GM18873 (cell line): ENCODE measurements at regions not wholly inside any gene's neighbourhood (a gene's known extent, or its start where the extent isn't known, plus 50 kb on each side); places are given as distances from the start of the nearest gene placed in this dataset.

Experiments used
- ATAC-seq: cut with Tn5 transposase; IDR thresholded peaks from one replicate; pipeline ENCODE4 v1.9.1; 2021; ENCODE audit warnings: mild to moderate bottlenecking, moderate library complexity, moderate number of reproducible peaks; ENCODE audit not compliant: unreplicated experiment, low FRiP score

DNA sequence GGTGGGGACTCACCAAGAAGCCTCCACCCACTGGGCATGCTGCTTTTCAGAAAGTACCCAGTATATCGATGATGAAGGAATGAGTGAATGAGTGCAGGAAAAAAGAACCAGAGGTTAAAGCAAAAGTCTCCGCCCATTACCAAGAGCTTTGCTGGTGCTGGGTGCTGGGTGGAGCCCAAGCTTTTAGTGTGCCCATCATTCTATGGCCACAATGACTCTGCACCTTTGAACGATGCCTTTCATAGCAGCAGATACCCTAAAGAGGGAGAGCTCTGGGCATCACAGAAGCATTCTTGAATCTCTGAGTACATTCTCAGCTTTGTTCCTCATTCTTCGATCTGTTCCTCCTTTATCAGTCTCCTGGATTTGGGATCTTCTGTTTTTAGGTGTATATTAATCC lies 450.7 kb upstream of the CCL2 start:
- ATAC-seq = no peak

DNA sequence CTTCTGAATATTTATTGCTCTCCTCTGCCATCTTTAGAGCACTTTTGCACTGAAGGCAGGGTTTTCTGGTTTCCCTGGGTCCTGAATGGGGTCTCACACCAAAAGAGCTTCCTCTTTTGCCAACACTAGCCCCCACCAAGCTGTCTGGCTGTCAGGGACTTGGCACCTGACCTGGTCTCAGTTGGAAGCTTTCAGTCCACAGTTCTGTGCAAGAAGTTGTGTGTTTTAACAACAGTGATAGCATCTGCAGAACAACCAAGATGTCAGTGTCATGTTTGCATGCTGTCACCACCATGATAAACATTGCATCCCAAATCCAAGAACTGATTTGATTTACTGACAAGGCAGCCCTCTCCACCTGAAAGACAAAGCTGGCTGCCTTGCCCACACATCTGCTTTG lies 448.5 kb upstream of the CCL2 start:
- no peak for ATAC-seq

GRCh38 chr17:33809748-33810147 lies 445.3 kb upstream of the CCL2 start:
- ATAC-seq = no peak

DNA sequence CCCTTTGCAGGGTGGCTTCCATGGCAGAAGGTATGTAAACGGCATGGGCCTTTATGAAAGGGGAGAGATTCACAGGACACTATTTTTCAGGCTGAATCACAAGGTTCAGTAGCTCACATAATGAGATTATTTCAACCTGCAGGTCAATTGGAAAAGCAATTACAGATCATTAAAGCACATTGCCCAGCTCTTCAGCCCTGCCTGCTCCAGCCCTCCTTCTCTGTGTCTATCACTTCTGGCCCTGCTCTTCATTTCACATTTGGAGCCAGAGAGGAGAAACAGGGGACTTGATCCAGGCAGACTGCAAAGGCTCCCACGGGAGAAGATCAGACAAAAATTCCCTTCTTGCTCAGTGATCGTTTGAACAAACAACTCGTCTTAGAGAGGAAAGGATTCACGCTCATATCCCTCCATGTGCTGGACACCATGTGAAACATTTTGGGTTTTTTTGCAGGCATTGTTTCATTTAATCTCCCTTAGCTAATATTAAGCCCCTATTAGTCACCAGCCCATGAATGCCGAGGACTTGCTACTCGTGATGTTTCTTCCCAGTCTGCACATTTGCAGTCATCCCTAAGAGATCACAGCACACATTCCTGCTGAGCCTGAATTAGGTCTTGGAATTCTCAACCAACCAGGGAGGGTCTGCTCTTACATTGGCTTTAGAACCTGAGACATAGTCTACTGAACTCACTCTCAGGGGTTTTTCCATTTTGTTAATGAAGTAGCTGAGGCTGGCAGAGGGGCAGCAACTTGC lies 443.9 kb upstream of the CCL2 start:
- no peak for ATAC-seq

GRCh38 chr17:33811984-33812577 lies 443.0 kb upstream of the CCL2 start:
- no peak for ATAC-seq

DNA sequence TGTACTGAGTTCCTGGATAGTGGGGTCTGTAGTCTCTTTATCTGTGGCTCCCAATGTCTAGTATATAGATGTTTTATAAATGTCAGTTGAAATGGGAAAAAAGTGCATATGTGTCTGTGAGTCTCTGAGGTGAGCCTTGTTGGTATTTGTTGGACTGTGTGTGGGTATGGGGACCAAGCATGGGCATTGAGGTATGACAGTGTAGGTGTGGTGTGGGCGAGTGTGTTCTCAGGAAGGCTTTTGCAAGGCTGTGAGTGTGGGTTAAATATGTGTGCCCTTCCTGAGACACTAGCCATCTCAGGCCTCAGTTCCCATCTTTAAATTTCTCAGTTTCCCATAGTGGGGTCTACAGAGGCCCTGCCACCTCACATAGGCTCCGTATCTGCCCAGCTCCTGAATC lies 440.2 kb upstream of the CCL2 start:
- ATAC-seq = no peak

DNA sequence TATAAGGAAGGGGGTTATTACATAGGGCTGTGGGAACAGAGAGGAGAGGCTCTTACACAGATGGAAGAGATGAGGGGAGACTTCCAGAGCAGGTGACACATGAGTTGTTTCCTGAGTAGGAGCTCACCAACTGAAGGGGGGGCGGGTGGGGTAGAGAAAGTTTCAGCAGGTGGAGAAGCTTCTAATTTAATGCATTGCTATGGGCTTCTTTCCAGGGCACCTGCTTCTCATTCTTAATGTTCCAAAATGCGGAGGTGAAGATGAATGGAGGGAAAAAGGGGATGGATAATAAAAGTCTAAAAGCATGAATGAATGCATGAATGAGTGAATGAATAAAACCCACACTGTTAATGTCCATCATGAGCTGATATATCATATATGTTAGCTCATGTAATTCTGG lies 439.0 kb upstream of the CCL2 start:
- no peak for ATAC-seq

- no peak for ATAC-seq
Observed at GRCh38 chr17:33816842-33817617, 438.1 kb upstream of the CCL2 start.

DNA sequence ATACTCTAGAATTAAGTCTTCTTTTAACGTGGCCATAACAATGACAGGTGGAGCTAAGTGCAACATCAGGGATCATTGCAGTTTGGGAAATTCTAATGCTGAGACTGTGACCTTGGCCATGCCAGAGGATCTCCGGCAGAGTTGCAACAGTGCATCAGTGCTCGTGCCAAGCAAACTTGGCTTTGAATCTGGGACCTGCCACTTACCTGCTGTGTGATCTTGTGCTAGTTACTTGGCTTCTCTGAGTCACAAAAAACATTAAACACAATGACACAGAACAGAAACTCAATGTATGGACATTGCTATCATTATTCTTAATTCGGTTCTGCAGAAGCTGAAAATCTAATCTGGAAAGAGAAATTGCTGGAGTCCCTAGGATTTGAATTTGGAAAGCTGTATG lies 435.5 kb upstream of the CCL2 start:
- no peak for ATAC-seq

GRCh38 chr17:33832262-33832661 lies 422.8 kb upstream of the CCL2 start:
- ATAC-seq = no peak

DNA sequence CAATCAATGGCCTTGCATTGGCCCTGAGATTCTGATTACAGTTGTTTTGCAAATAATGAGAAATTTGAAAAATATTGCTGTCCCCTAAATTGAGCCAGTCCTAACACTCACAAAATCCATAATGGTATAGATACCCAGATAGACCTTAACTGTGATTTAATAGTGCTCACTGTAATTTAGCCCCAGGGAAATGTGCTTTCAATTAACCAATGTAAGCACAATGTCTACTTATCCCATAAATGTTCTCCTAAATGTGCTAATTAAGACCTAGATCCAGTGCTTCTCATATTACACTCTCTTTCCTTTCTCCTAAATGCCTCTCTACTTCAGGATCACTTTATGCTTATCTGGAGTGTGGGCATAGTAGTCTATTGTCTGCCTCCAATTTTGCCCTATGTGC lies 417.8 kb upstream of the CCL2 start:
- no peak for ATAC-seq

- ATAC-seq = no peak
Observed at GRCh38 chr17:33838281-33838680, 416.8 kb upstream of the CCL2 start.

DNA sequence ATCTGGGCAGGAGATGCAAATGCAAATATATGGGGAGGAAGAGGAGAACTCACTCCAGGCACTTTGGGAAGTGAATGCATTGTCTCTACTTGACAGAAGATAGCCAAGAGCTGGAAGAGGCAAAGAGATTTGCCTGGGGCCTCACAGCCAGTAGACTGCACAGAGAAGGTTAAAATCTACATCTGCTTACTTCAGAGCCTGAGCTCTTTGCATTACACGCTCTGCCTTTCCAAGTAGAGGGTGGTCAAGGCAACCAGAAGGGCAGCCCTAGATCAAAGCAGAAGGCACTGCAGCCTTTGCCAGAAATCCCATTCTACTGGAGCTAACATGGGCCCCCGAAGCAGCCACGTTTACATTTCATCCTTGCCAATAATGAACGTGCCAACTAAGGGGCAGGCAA lies 407.2 kb upstream of the CCL2 start:
- ATAC-seq = no peak

- no peak for ATAC-seq
Observed at GRCh38 chr17:33848433-33848832, 406.7 kb upstream of the CCL2 start.

DNA sequence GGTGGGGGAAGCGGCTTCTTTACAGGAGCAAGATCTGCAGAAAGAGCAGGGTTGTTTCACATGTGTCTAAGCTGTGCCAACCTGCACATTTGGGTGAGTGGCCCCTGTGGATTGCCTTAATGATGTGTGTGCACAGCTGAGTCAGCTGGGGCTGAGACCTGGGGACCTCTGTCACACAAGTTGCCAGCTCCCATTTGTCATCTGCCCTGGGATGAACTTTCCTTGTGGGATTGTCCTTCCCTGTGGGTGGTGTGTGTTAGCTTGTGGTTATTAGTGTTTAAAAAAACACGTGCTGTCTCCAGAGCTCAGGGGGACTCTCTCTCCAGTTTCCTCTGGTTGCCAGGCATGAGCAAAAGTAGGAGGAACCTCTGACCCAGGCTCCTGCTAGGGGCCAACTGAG lies 400.5 kb upstream of the CCL2 start:
- ATAC-seq = no peak

DNA sequence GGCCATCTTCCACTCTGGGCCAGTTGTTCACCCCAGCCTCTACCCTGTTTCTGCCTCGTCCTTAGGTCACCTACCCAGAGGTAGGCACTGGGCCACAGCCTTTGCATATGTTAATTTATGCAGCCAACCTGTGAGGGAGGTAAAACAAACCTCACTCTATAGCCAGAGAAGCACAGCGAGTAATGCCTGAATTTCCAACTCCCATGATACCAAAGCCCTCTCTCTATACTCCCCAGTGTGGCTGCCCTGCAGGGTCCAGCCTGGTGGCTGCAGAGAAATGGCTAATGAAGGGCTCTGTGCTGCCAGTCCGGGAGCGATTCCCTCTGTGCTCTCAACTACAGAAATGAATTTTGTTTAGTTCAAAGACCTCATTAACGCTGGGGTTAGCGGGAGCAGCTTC lies 397.0 kb upstream of the CCL2 start:
- ATAC-seq = no peak

GRCh38 chr17:33858682-33859081 lies 396.4 kb upstream of the CCL2 start:
- ATAC-seq = no peak

- ATAC-seq = no peak
Observed at GRCh38 chr17:33862772-33863602, 392.1 kb upstream of the CCL2 start.

DNA sequence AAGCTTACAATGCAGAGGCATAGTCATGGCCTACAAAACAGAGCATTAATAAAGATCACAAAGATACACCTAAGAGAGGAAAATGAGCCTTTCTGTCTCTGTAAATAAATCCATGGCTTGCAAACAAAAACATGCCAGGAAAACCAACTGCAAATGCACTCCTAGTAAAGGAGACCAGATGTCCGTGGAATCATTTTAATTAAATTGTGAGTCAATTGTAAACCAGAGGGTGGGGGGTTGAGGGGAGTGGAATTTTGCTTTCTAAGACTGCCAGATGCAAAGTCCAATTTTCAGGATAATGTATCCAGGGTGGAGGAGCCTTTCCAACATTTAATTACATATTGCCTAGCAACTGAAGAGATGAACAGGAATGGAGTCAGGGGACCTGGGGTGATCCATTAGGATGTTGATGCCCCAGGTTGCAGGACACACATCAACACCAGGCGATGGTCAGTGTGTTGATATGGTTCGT lies 390.3 kb upstream of the CCL2 start:
- no peak for ATAC-seq

- ATAC-seq = no peak
Observed at GRCh38 chr17:33868899-33869298, 386.2 kb upstream of the CCL2 start.

DNA sequence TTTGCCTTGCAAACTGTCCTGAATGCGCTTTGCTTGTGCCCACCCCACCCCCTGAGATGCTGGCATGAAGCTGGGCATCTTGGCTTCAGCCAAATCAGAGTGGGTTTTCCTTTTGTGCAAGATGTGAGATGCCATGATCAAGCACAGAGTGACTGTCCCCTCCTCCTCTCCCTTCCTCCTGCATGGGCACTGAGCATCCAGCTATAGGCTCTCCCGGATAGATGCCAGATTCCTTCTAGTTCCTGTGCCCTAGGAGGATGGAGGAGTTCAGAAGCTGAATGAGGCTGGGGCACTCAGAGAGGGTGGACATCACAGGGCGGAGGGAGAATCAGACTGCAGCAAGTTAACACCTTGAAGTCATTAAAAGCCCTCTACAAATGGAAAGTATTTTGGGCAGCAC lies 384.1 kb upstream of the CCL2 start:
- ATAC-seq = no peak
